Astrocyte (in vitro differentiated cells and primary cell): ENCODE measurements at regions not wholly inside any gene's neighbourhood (a gene's known extent, or its start where the extent isn't known, plus 50 kb on each side); places are given as distances from the start of the nearest gene placed in this dataset.

Experiments used
- DNase-seq: peaks from one replicate; pipeline ENCODE4 v3.0.0-alpha.2; 2010; ENCODE audit warnings: low read depth
- FAIRE-seq: peaks from 2 replicates; lab custom pipeline; 2011; peaks lifted over from hg19 to GRCh38; lab: Jason Lieb, UNC
- H2AFZ ChIP-seq: 2 replicates; pipeline ENCODE4 v1.6.0; 2012; ENCODE audit warnings: low read depth, low read length, inconsistent platforms
- H3K27ac ChIP-seq: 2 replicates; pipeline ENCODE4 v1.5.1; 2011; ENCODE audit warnings: low read depth, low read length, inconsistent platforms
- H3K27me3 ChIP-seq: 2 replicates; pipeline ENCODE4 v1.6.0; 2011; ENCODE audit warnings: low read length, inconsistent platforms; ENCODE audit not compliant: insufficient read depth
- H3K36me3 ChIP-seq: 2 replicates; pipeline ENCODE4 v1.5.1; 2011; ENCODE audit warnings: low read length, inconsistent platforms; ENCODE audit not compliant: insufficient read depth
- H3K4me1 ChIP-seq: 2 replicates; pipeline ENCODE4 v1.5.1; 2011; ENCODE audit warnings: low read length, inconsistent platforms; ENCODE audit not compliant: insufficient read depth
- H3K4me2 ChIP-seq: 2 replicates; pipeline ENCODE4 v1.6.0; 2012; ENCODE audit warnings: low read length, inconsistent platforms
- H3K4me3 ChIP-seq: 2 replicates; pipeline ENCODE4 v1.5.1; 2011; ENCODE audit warnings: low read depth, mild to moderate bottlenecking, low read length, inconsistent platforms; ENCODE audit not compliant: insufficient read depth
- H3K79me2 ChIP-seq: 2 replicates; pipeline ENCODE4 v1.6.0; 2012; ENCODE audit warnings: mild to moderate bottlenecking, low read length, inconsistent platforms; ENCODE audit not compliant: insufficient read depth
- H3K9ac ChIP-seq: 2 replicates; pipeline ENCODE4 v1.6.0; 2012; ENCODE audit warnings: mild to moderate bottlenecking, low read length, inconsistent platforms
- H3K9me3 ChIP-seq: 2 replicates; pipeline ENCODE4 v1.5.1; 2012; ENCODE audit warnings: low read depth, mild to moderate bottlenecking, low read length, inconsistent platforms; ENCODE audit not compliant: insufficient read depth
- H4K20me1 ChIP-seq: 2 replicates; pipeline ENCODE4 v1.6.0; 2012; ENCODE audit warnings: low read length, inconsistent platforms; ENCODE audit not compliant: insufficient read depth
- H3K27ac Mint-ChIP-seq: one replicate; pipeline ENCODE4 v1.8.0; 2021; ENCODE audit warnings: mild to moderate bottlenecking, mixed read lengths; ENCODE audit not compliant: unreplicated experiment
- H3K27me3 Mint-ChIP-seq: one replicate; pipeline ENCODE4 v1.8.0; 2021; ENCODE audit warnings: low read depth, mixed read lengths; ENCODE audit not compliant: unreplicated experiment
- H3K36me3 Mint-ChIP-seq: one replicate; pipeline ENCODE4 v1.8.0; 2021; ENCODE audit warnings: low read depth, mixed read lengths; ENCODE audit not compliant: unreplicated experiment
- H3K4me1 Mint-ChIP-seq: one replicate; pipeline ENCODE4 v1.8.0; 2021; ENCODE audit warnings: low read depth, mixed read lengths; ENCODE audit not compliant: unreplicated experiment
- H3K4me3 Mint-ChIP-seq: one replicate; pipeline ENCODE4 v1.8.0; 2021; ENCODE audit warnings: mild to moderate bottlenecking, moderate library complexity, mixed read lengths; ENCODE audit not compliant: unreplicated experiment
- H3K9me3 Mint-ChIP-seq: one replicate; pipeline ENCODE4 v1.8.0; 2021; ENCODE audit warnings: mild to moderate bottlenecking, mixed read lengths; ENCODE audit not compliant: unreplicated experiment
- CTCF ChIP-seq: IDR thresholded peaks from 2 replicates; pipeline ENCODE4 v1.5.1; 2011; ENCODE audit warnings: low read depth, mild to moderate bottlenecking, inconsistent platforms, low read length, moderate library complexity; ENCODE audit not compliant: insufficient read depth
- EZH2 ChIP-seq: IDR thresholded peaks from 2 replicates; pipeline ENCODE4 v1.6.1; 2012; ENCODE audit warnings: mild to moderate bottlenecking, low read length, inconsistent platforms; ENCODE audit not compliant: insufficient read depth

DNA sequence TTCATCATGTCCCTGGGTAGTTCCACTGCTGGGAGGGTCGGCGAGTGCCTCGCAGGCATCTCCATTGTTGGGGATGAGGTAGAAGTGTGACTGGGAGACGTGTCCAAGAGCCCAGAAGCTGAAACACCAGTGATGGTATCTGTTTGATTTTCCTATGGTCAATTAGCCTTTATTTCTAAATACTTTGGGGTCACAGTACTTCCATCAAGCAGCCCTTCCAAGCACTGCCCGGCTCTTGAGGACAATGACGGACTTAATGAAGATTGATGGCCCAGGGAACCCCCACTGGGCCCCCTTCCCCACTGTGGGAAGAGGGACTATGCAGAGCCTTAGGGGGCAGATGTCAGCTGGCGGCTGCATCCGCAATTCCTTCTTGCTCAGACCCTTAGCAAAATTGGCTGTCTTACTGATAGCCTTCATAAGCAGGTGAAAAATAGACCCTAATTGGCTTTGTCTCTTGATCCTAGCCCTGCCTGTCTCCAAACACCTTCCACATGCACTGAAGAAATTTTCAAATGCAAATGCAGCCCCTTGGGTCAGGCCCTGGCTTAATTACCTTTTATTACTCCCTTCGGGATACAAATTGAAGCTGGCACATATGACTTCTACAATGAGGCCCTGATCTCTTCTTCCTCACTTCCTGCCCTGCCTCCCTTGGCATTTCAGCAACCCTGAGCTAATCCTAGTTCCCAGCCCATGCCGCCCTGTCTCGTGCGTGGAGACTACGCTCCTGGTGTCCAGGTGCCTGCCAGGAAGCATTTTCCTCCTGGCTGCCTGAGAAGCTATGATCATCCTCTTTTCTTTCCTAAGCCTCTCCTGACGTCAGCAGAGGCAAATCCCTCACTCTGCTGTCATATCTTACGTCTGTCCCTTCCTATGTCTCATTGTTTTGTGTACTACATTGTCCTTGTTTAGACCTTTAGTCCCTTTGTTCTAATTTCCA, 124.5 kb upstream of the GDF10 start:
- no peak overlapping the region for H3K27ac Mint-ChIP-seq
- no peaks in the 10 kb centered on the region for H3K36me3 Mint-ChIP-seq
- H3K4me2 ChIP-seq, result no peak overlapping the region
- TF ChIP-seq EZH2 (no peak), CTCF (no peak)
- H3K4me1 ChIP-seq, result no peaks in the 10 kb centered on the region
- no peak for FAIRE-seq
- no peak overlapping the region for H3K27ac ChIP-seq
- H3K4me3 Mint-ChIP-seq, result no peak overlapping the region
- H3K4me3 ChIP-seq, result no peak overlapping the region
- DNase-seq, result no peak
- H3K9ac ChIP-seq, result no peak overlapping the region
- no peaks in the 10 kb centered on the region for H3K9me3 ChIP-seq
- peaks cover 2% of the 10 kb centered on the region for H3K9me3 Mint-ChIP-seq
- no peaks in the 10 kb centered on the region for H3K27me3 ChIP-seq
- no peaks in the 10 kb centered on the region for H3K36me3 ChIP-seq
- peaks cover 5% of the 10 kb centered on the region for H3K4me1 Mint-ChIP-seq
- H3K79me2 ChIP-seq, result no peaks in the 10 kb centered on the region
- H2AFZ ChIP-seq, result no peak overlapping the region
- H3K27me3 Mint-ChIP-seq, result peaks cover 19% of the 10 kb centered on the region
- H4K20me1 ChIP-seq, result no peaks in the 10 kb centered on the region

DNA sequence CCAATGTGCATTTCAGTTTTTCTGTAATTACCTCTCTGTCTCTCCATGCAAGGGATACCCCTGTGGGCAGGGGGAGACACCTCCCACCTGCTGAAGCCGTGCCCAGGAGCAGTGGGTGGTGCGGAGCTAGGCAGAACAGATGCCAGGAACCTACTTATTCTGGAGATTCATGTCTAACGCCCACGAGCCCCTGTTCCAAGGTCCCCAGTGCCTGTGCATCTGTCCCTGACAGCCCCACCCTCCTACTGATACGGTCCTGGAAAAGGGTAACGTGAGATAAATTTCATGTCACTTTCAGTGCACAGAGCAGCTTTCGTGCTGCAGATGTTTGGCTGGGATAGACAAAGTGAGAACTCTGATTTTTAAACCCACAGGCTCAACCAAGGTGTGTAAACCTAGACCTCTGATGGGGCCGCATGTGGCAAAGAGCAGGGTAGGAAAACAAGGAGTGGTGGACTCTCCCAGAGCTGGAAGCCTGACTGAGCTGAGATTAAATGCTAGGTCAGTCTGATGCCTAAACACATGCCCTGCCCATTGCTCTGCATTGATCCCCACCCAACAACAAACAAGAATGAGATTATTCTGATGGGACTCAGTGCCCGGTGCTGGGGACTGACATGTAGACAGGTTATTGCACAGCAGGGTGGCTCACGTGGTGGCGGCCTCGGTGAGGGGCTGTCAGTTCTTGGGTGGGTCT, 123.6 kb upstream of the GDF10 start:
- Histone ChIP-seq H3K4me2 (no peak overlapping the region), H3K4me1 (no peaks in the 10 kb centered on the region), H3K36me3 (no peaks in the 10 kb centered on the region), H3K9me3 (no peaks in the 10 kb centered on the region), H4K20me1 (no peaks in the 10 kb centered on the region), H3K9ac (no peak overlapping the region), H3K4me3 (no peak overlapping the region), H3K27me3 (no peaks in the 10 kb centered on the region), H3K27ac (no peak overlapping the region), H3K79me2 (no peaks in the 10 kb centered on the region), H2AFZ (no peak overlapping the region)
- Mint-ChIP-seq H3K4me1 (peaks cover 5% of the 10 kb centered on the region), H3K36me3 (no peaks in the 10 kb centered on the region), H3K27me3 (peaks cover 19% of the 10 kb centered on the region), H3K9me3 (no peaks in the 10 kb centered on the region), H3K4me3 (no peak overlapping the region), H3K27ac (no peak overlapping the region)
- no peak for DNase-seq
- TF ChIP-seq EZH2, result no peak
- no peak for TF ChIP-seq CTCF
- FAIRE-seq, result no peak
